Erythroblast (primary cell): ENCODE measurements at regions not wholly inside any gene's neighbourhood (a gene's known extent, or its start where the extent isn't known, plus 50 kb on each side); places are given as distances from the start of the nearest gene placed in this dataset.

Source experiments
- GATA1 ChIP-seq: IDR thresholded peaks from 2 replicates; pipeline ENCODE4 v1.6.1; 2011; ENCODE audit warnings: low read depth, mild to moderate bottlenecking, control low read depth, low read length, moderate library complexity
- POLR2A ChIP-seq: IDR thresholded peaks from 2 replicates; pipeline ENCODE4 v1.6.1; 2011; ENCODE audit warnings: mild to moderate bottlenecking, low read length

- no peak for TF ChIP-seq POLR2A
- no peak for TF ChIP-seq GATA1
Observed at GRCh38 chr5:106200971-106201370, 1469.8 kb downstream of the EFNA5 start.
